ENCODE measurements at regions not wholly inside any gene's neighbourhood (a gene's known extent, or its start where the extent isn't known, plus 50 kb on each side); places are given as distances from the start of the nearest gene placed in this dataset.

GRCh38 chr3:40621252-40621651, 96.5 kb downstream of the ZNF621 start:
- H3K4me3 ChIP-seq = no peak overlapping the region
- H3K27me3 ChIP-seq (ENCODE audit: insufficient read depth in 3 of 3, low read length in 2 of 3) = peaks cover 0 to 10% (median 6%) of the 10 kb centered on the region in 3 donors
- no peak for TF ChIP-seq CTCF (IDR thresholded peaks at IDR 0.05)
- DNase-seq (no peak), ATAC-seq (no peak)
- intact Hi-C loops (cut with DNase I) = no loop called here
- no peaks in the 10 kb centered on the region for H3K9me3 ChIP-seq
- no peaks in the 10 kb centered on the region for H3K4me1 ChIP-seq
- WGBS, 3 donors = 48 to 79% (median 62%) methylated on average over 4 of the region's 4 CpGs
- H3K36me3 ChIP-seq (ENCODE audit: insufficient read depth in 1 of 2, low read depth in 1 of 2) = no peaks in the 10 kb centered on the region
- no peak overlapping the region for H3K27ac ChIP-seq

GRCh38 chr3:40623567-40623966, 98.8 kb downstream of the ZNF621 start:
- Histone ChIP-seq H3K27me3 (ENCODE audit: insufficient read depth in 3 of 3, low read length in 2 of 3) (no peaks in the 10 kb centered on the region), H3K36me3 (ENCODE audit: insufficient read depth in 1 of 2, low read depth in 1 of 2) (no peaks in the 10 kb centered on the region), H3K4me1 (no peaks in the 10 kb centered on the region), H3K27ac (no peak overlapping the region), H3K9me3 (no peaks in the 10 kb centered on the region), H3K4me3 (no peak overlapping the region)
- ATAC-seq (no peak), DNase-seq (no peak)
- WGBS, 3 donors = 22 to 35% (median 30%) methylated on average over 1 of the region's 1 CpG
- no peak for TF ChIP-seq CTCF (IDR thresholded peaks at IDR 0.05)
- intact Hi-C loops (cut with DNase I) = no loop called here

- Histone ChIP-seq H3K36me3 (ENCODE audit: insufficient read depth in 1 of 2, low read depth in 1 of 2) (no peaks in the 10 kb centered on the region), H3K4me1 (no peaks in the 10 kb centered on the region), H3K4me3 (no peak overlapping the region), H3K9me3 (no peaks in the 10 kb centered on the region), H3K27ac (no peak overlapping the region), H3K27me3 (ENCODE audit: insufficient read depth in 3 of 3, low read length in 2 of 3) (no peaks in the 10 kb centered on the region)
- ATAC-seq = no peak
- intact Hi-C loops (cut with DNase I) = no loop called here
- no peak for TF ChIP-seq CTCF (IDR thresholded peaks at IDR 0.05)
- 83 to 93% (median 93%) methylated on average over 2 of the region's 2 CpGs for WGBS, 3 donors
- no peak for DNase-seq
Measured at GRCh38 chr3:40624189-40624769, 99.5 kb downstream of the ZNF621 start.

GRCh38 chr3:40627095-40627494, 102.3 kb downstream of the ZNF621 start:
- H3K4me3 ChIP-seq = no peak overlapping the region
- WGBS, 3 donors = 62 to 75% (median 69%) methylated on average over 1 of the region's 1 CpG
- ATAC-seq (no peak), DNase-seq (no peak)
- no peaks in the 10 kb centered on the region for H3K9me3 ChIP-seq
- H3K27ac ChIP-seq = no peak overlapping the region
- H3K36me3 ChIP-seq (ENCODE audit: insufficient read depth in 1 of 2, low read depth in 1 of 2) = no peaks in the 10 kb centered on the region
- no peaks in the 10 kb centered on the region for H3K4me1 ChIP-seq
- no peak for TF ChIP-seq CTCF (IDR thresholded peaks at IDR 0.05)
- intact Hi-C loops (cut with DNase I) = no loop called here
- H3K27me3 ChIP-seq (ENCODE audit: insufficient read depth in 3 of 3, low read length in 2 of 3) = peaks cover 0 to 2% (median 0%) of the 10 kb centered on the region in 3 donors

DNA sequence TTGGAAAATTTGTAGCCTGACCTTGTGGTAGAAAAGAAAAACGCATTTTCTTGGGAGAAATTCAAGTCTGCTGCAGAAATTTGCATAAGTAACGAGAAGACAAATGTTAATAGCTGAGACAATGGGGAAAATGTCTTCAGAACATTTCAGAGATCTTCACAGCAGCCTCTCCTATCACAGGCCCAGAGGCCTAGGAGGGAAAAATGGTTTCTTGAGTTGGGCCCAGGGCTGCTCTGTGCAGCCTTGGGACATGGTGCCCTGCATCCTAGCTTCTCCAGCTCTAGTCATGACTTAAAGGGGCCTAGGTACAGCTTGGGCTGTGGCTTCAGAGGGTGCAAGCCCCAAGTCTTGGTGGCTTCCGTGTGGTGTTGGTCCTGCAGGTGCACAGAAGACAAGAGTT, 104.2 kb downstream of the ZNF621 start:
- Histone ChIP-seq H3K4me3 (no peak overlapping the region), H3K27me3 (ENCODE audit: insufficient read depth in 3 of 3, low read length in 2 of 3) (peaks cover 0 to 2% (median 0%) of the 10 kb centered on the region in 3 donors), H3K4me1 (no peaks in the 10 kb centered on the region), H3K36me3 (ENCODE audit: insufficient read depth in 1 of 2, low read depth in 1 of 2) (no peaks in the 10 kb centered on the region), H3K9me3 (no peaks in the 10 kb centered on the region), H3K27ac (no peak overlapping the region)
- TF ChIP-seq CTCF (IDR thresholded peaks at IDR 0.05) = no peak
- WGBS, 3 donors = 83 to 91% (median 86%) methylated on average over 3 of the region's 3 CpGs
- ATAC-seq = no peak
- DNase-seq = no peak
- intact Hi-C loops (cut with DNase I) = no loop called here
